ENCODE measurements at regions not wholly inside any gene's neighbourhood (a gene's known extent, or its start where the extent isn't known, plus 50 kb on each side); places are given as distances from the start of the nearest gene placed in this dataset.

DNA sequence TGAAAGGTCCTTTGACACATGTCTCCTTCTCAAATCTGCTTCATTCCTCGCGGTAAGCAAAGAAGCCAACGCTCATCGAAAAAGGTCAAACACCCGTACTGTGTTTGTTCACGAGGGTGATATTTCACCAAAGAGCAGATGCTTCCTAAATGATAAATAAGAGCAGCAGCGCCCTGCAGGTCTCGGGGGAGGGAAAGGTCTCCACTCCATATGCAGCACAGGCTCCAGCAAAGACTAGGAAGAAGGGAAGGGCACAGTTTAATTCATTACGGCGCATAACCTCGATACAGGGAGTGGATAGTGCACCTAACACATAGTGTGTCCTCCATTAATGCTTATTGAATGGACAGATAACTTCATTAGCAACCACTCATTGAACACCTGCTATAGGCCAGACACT is 593.3 kb downstream of the CDK5RAP2 start:
- Mint-ChIP-seq H3K4me3 (no peak overlapping the region), H3K27ac (no peak overlapping the region), H3K36me3 (no peaks in the 10 kb centered on the region), H3K4me1 (no peaks in the 10 kb centered on the region), H3K9me3 (peaks cover 0 to 4% (median 0%) of the 10 kb centered on the region in 7 donors), H3K27me3 (peaks cover 8 to 13% (median 12%) of the 10 kb centered on the region in 3 donors)
- ATAC-seq (ENCODE audit: low read depth in 2 of 2) (no peak), DNase-seq (no peak)

DNA sequence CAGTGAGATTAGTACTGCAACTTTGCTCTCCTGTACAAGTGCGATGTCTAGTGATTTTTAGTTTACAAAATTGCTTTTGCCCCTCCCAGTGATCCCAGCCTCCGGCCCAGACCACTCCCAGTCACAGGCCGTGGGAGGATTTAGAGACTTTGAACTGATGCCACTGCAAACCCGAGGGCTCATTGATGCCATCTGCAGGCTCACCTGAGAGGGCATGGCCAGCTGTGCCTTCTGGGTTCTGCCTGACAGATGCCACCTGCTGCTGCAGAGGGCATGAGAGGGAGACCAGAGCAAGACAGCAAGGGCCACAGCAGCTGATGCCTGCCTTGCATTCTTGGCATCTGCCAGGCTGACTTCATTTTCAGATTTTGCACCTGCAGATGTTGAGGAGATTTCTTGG is 593.8 kb downstream of the CDK5RAP2 start:
- no peak for ATAC-seq (ENCODE audit: low read depth in 2 of 2)
- H3K36me3 Mint-ChIP-seq: no peaks in the 10 kb centered on the region
- peaks cover 13% of the 10 kb centered on the region in 3 donors for H3K27me3 Mint-ChIP-seq
- no peak for DNase-seq
- H3K9me3 Mint-ChIP-seq: peaks cover 0 to 4% (median 0%) of the 10 kb centered on the region in 7 donors
- H3K27ac Mint-ChIP-seq: no peak overlapping the region
- H3K4me3 Mint-ChIP-seq: no peak overlapping the region
- H3K4me1 Mint-ChIP-seq: no peaks in the 10 kb centered on the region

- Mint-ChIP-seq H3K4me1 (peaks cover 2 to 3% (median 2%) of the 10 kb centered on the region in 3 donors), H3K9me3 (peaks cover 0 to 8% (median 2%) of the 10 kb centered on the region in 7 donors), H3K27ac (no peak overlapping the region), H3K27me3 (peaks cover 8 to 25% (median 11%) of the 10 kb centered on the region in 3 donors), H3K36me3 (no peaks in the 10 kb centered on the region), H3K4me3 (no peak overlapping the region)
- DNase-seq (no peak), ATAC-seq (ENCODE audit: low read depth in 2 of 2) (no peak)
Measured at GRCh38 chr9:119974026-119974425, 604.8 kb upstream of the BRINP1 start.

DNA sequence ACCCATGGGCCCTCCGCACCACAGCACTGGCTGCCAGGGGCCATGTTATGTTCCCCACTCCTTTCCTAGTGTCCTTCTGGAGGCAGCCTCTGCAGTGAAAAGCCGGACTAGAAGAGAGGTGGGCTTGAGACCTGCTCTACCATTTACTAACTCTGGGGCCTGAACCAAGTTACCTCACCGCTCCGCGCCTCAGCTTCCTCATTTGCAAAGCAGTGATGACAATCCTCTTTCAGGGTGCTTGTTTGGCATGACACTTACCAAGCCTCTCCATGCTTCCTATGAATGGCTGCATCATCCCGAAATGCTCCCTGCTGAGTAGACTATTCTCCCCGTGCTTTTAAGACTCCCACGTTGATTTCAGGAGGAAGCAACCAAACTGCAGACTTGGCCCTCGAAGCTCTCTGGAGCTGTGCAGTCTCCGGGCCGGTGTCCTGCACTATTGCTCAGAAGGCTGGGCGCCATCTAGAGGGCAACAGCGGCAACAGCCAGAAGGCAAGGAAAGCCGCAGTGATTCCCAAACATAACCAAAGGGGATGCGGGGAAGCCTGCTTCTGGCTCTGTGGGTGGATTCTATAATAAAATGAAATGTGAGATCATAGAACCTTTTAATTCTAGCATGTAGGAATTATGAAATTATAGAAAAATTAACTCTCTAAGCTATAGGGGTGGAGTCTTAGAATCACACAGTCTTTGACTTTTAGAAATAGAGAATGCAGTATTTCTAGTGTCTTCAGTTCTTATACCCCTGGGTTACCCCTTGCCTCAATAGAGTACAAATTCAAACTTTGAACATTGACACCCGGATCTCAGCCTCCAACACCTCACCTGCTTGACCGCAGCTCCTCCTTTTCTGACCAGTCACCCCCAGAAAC is 599.8 kb upstream of the BRINP1 start:
- ATAC-seq (ENCODE audit: low read depth in 2 of 2): peak in 1 of 2 donors; percentile 41
- H3K27ac Mint-ChIP-seq: no peak overlapping the region
- H3K9me3 Mint-ChIP-seq: no peaks in the 10 kb centered on the region
- no peaks in the 10 kb centered on the region for H3K36me3 Mint-ChIP-seq
- H3K27me3 Mint-ChIP-seq: peaks cover 13 to 27% (median 21%) of the 10 kb centered on the region in 3 donors
- no peak overlapping the region for H3K4me3 Mint-ChIP-seq
- H3K4me1 Mint-ChIP-seq: peaks cover 4 to 6% (median 4%) of the 10 kb centered on the region in 3 donors
- peak; percentile 17 for DNase-seq

DNA sequence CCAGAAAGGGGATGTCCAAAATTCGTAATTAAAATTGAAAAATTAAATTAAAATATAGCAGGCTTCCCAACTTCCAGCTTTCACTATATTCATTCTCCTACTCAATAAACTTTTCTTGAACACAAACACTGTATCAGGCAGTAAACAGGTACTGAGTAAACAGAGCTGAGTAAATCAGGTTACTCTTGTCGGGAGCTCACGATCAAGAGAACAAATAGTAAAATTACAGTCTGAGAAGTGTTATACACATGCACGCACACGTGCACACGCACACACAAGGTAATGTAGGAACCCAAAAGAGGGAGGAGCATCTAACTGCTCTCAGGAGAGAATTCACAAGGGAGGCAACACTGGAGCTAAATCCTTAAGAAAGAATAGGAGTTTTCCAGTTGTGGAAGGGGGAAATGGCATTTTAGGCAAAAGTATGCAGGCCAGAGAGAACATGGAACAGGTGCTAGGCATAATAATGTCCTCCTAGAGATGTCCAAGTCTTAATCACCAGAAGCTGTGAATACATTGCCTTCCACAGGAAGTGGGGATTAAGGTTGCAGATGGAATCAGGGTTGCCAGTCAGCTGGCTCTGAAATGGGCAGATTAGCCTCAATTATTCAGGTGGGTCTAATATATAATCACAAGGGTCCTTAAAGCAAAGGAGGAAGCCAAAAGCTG is 598.8 kb upstream of the BRINP1 start:
- no peak overlapping the region for H3K4me3 Mint-ChIP-seq

GRCh38 chr9:119963798-119964372 is 594.6 kb upstream of the BRINP1 start:
- DNase-seq: no peak
- peaks cover under 1 to 1% (median 1%) of the 10 kb centered on the region in 3 donors for H3K4me1 Mint-ChIP-seq
- no peak overlapping the region for H3K4me3 Mint-ChIP-seq
- H3K36me3 Mint-ChIP-seq: no peaks in the 10 kb centered on the region
- peaks cover 20 to 30% (median 26%) of the 10 kb centered on the region in 3 donors for H3K27me3 Mint-ChIP-seq
- H3K27ac Mint-ChIP-seq: no peak overlapping the region
- no peak for ATAC-seq (ENCODE audit: low read depth in 2 of 2)
- H3K9me3 Mint-ChIP-seq: peaks cover 0 to 4% (median 0%) of the 10 kb centered on the region in 7 donors

More for the DNA sequence above, 598.8 kb upstream of the BRINP1 start:
- no peak for ATAC-seq (ENCODE audit: low read depth in 2 of 2)
- Mint-ChIP-seq H3K4me1 (peaks cover 4 to 6% (median 4%) of the 10 kb centered on the region in 3 donors), H3K36me3 (no peaks in the 10 kb centered on the region), H3K27ac (no peak overlapping the region), H3K9me3 (no peaks in the 10 kb centered on the region), H3K27me3 (peaks cover 13 to 27% (median 22%) of the 10 kb centered on the region in 3 donors)
- no peak for DNase-seq

- no peaks in the 10 kb centered on the region for H3K4me1 Mint-ChIP-seq
- H3K4me3 Mint-ChIP-seq: no peak overlapping the region
- no peak overlapping the region for H3K27ac Mint-ChIP-seq
- H3K36me3 Mint-ChIP-seq: no peaks in the 10 kb centered on the region
- ATAC-seq (ENCODE audit: low read depth in 2 of 2): no peak
- no peak for DNase-seq
- H3K9me3 Mint-ChIP-seq: peaks cover 0 to 4% (median 0%) of the 10 kb centered on the region in 7 donors
- H3K27me3 Mint-ChIP-seq: peaks cover 19 to 25% (median 25%) of the 10 kb centered on the region in 3 donors
Measured at GRCh38 chr9:119963258-119963797, 594.1 kb upstream of the BRINP1 start.

- Mint-ChIP-seq H3K4me1 (no peaks in the 10 kb centered on the region), H3K9me3 (peaks cover 0 to 8% (median 0%) of the 10 kb centered on the region in 7 donors), H3K36me3 (no peaks in the 10 kb centered on the region), H3K4me3 (no peak overlapping the region), H3K27ac (no peak overlapping the region), H3K27me3 (peaks cover 19 to 28% (median 21%) of the 10 kb centered on the region in 3 donors)
- ATAC-seq (ENCODE audit: low read depth in 2 of 2) (no peak), DNase-seq (no peak)
Measured at GRCh38 chr9:119961774-119962424, 592.7 kb upstream of the BRINP1 start.

GRCh38 chr9:119959846-119960545 is 590.8 kb upstream of the BRINP1 start:
- H3K27ac Mint-ChIP-seq: no peak overlapping the region
- H3K36me3 Mint-ChIP-seq: no peaks in the 10 kb centered on the region
- DNase-seq (no peak), ATAC-seq (ENCODE audit: low read depth in 2 of 2) (no peak)
- H3K4me3 Mint-ChIP-seq: no peak overlapping the region
- no peaks in the 10 kb centered on the region for H3K4me1 Mint-ChIP-seq
- peaks cover 3 to 30% (median 22%) of the 10 kb centered on the region in 3 donors for H3K27me3 Mint-ChIP-seq
- peaks cover 0 to 8% (median 0%) of the 10 kb centered on the region in 7 donors for H3K9me3 Mint-ChIP-seq

DNA sequence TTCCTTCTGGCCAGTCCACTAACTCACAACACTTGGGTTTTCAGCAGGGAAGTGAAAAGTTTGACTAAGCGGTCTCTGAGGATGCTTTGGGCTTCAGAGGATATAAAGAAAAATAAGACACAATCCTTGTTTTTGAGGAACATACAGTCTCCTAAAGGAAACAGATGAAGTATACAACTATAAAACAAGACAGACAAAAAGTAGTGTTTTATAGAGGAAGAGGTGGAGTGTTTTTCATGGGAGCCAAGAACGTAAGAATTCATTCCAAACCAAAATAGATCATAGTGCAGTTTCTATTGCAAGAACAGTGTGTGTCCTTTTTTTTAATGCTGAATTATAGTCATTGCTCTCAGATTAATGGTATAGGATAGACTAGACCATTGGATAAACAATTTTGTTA is 586.9 kb upstream of the BRINP1 start:
- Mint-ChIP-seq H3K9me3 (peaks cover 0 to 9% (median 4%) of the 10 kb centered on the region in 7 donors), H3K27ac (no peak overlapping the region), H3K4me3 (no peak overlapping the region), H3K4me1 (no peaks in the 10 kb centered on the region), H3K36me3 (no peaks in the 10 kb centered on the region), H3K27me3 (peaks cover 0 to 14% (median 10%) of the 10 kb centered on the region in 3 donors)
- no peak for ATAC-seq (ENCODE audit: low read depth in 2 of 2)
- no peak for DNase-seq

GRCh38 chr9:119955276-119955675 is 586.0 kb upstream of the BRINP1 start:
- no peak for DNase-seq
- H3K36me3 Mint-ChIP-seq: no peaks in the 10 kb centered on the region
- ATAC-seq (ENCODE audit: low read depth in 2 of 2): no peak
- peaks cover 0 to 14% (median 10%) of the 10 kb centered on the region in 3 donors for H3K27me3 Mint-ChIP-seq
- H3K9me3 Mint-ChIP-seq: peaks cover 0 to 10% (median 4%) of the 10 kb centered on the region in 7 donors
- H3K4me3 Mint-ChIP-seq: no peak overlapping the region
- H3K4me1 Mint-ChIP-seq: no peaks in the 10 kb centered on the region
- H3K27ac Mint-ChIP-seq: no peak overlapping the region

DNA sequence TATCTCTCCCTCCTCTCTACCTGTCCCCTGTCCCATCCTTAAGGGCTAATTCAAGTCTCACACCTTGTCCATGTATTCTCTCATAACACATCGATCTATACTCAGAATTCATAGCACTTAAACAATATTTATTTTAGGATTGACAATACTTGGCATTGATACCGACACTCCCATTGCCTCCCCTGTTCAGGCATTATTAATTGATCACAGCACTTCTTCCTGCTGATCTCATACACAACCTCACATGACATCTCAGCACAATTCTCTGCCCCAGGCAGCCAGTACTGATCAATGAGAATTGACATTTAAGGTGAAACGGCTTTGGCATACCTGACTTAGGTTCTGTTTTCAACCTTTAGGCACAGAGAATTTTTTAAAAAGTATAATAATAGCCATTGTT is 582.4 kb upstream of the BRINP1 start:
- no peak overlapping the region for H3K4me3 Mint-ChIP-seq
- no peak overlapping the region for H3K27ac Mint-ChIP-seq
- H3K9me3 Mint-ChIP-seq: peaks cover 0 to 11% (median 4%) of the 10 kb centered on the region in 7 donors
- H3K36me3 Mint-ChIP-seq: no peaks in the 10 kb centered on the region
- ATAC-seq (ENCODE audit: low read depth in 2 of 2): no peak
- H3K27me3 Mint-ChIP-seq: peaks cover 0 to 7% (median 5%) of the 10 kb centered on the region in 3 donors
- H3K4me1 Mint-ChIP-seq: no peaks in the 10 kb centered on the region
- DNase-seq: no peak
